ENCODE measurements at regions not wholly inside any gene's neighbourhood (a gene's known extent, or its start where the extent isn't known, plus 50 kb on each side); places are given as distances from the start of the nearest gene placed in this dataset.

- no peak for DNase-seq (ENCODE audit: low read depth in 2 of 3, low spot score in 1 of 3)
These were observed 175.2 kb downstream of the ZNF330 start for GRCh38 chr4:141395919-141396318.

GRCh38 chr4:141402712-141403111, 182.0 kb downstream of the ZNF330 start:
- no peak for DNase-seq (ENCODE audit: low read depth in 2 of 3, low spot score in 1 of 3)

- DNase-seq (ENCODE audit: low read depth in 2 of 3, low spot score in 1 of 3): no peak
These were observed 183.1 kb downstream of the ZNF330 start for GRCh38 chr4:141403782-141404181.

GRCh38 chr4:141406237-141406636, 185.5 kb downstream of the ZNF330 start:
- no peak for DNase-seq (ENCODE audit: low read depth in 2 of 3, low spot score in 1 of 3)

- no peak for DNase-seq (ENCODE audit: low read depth in 2 of 3, low spot score in 1 of 3)
These were observed 188.9 kb downstream of the ZNF330 start for GRCh38 chr4:141409556-141409955.

GRCh38 chr4:141410839-141411238, 190.1 kb downstream of the ZNF330 start:
- no peak for DNase-seq (ENCODE audit: low read depth in 2 of 3, low spot score in 1 of 3)

GRCh38 chr4:141411936-141412335, 191.2 kb downstream of the ZNF330 start:
- DNase-seq (ENCODE audit: low read depth in 2 of 3, low spot score in 1 of 3): no peak

- no peak for DNase-seq (ENCODE audit: low read depth in 2 of 3, low spot score in 1 of 3)
These were observed 192.7 kb downstream of the ZNF330 start for GRCh38 chr4:141413366-141413765.

- no peak for DNase-seq (ENCODE audit: low read depth in 2 of 3, low spot score in 1 of 3)
These were observed 195.0 kb downstream of the ZNF330 start for GRCh38 chr4:141415651-141416050.

- no peak for DNase-seq (ENCODE audit: low read depth in 2 of 3, low spot score in 1 of 3)
These were observed 195.5 kb downstream of the ZNF330 start for GRCh38 chr4:141416219-141416618.

- DNase-seq (ENCODE audit: low read depth in 2 of 3, low spot score in 1 of 3): no peak
These were observed 196.1 kb downstream of the ZNF330 start for GRCh38 chr4:141416677-141417363.

- DNase-seq (ENCODE audit: low read depth in 2 of 3, low spot score in 1 of 3): no peak
These were observed 196.7 kb downstream of the ZNF330 start for GRCh38 chr4:141417387-141417786.

GRCh38 chr4:141425124-141425523, 204.4 kb downstream of the ZNF330 start:
- DNase-seq (ENCODE audit: low read depth in 2 of 3, low spot score in 1 of 3): no peak

GRCh38 chr4:141427726-141428296, 207.1 kb downstream of the ZNF330 start:
- no peak for DNase-seq (ENCODE audit: low read depth in 2 of 3, low spot score in 1 of 3)

GRCh38 chr4:141429933-141430332, 206.4 kb upstream of the IL15 start:
- DNase-seq (ENCODE audit: low read depth in 2 of 3, low spot score in 1 of 3): no peak

GRCh38 chr4:141430686-141431085, 205.7 kb upstream of the IL15 start:
- no peak for DNase-seq (ENCODE audit: low read depth in 2 of 3, low spot score in 1 of 3)

GRCh38 chr4:141432000-141432712, 204.2 kb upstream of the IL15 start:
- DNase-seq (ENCODE audit: low read depth in 2 of 3, low spot score in 1 of 3): no peak

- DNase-seq (ENCODE audit: low read depth in 2 of 3, low spot score in 1 of 3): no peak
These were observed 200.7 kb upstream of the IL15 start for GRCh38 chr4:141435446-141436225.

- DNase-seq (ENCODE audit: low read depth in 2 of 3, low spot score in 1 of 3): no peak
These were observed 197.2 kb upstream of the IL15 start for GRCh38 chr4:141439223-141439622.

- DNase-seq (ENCODE audit: low read depth in 2 of 3, low spot score in 1 of 3): no peak
These were observed 188.6 kb upstream of the IL15 start for GRCh38 chr4:141447761-141448160.

GRCh38 chr4:141448490-141448889, 187.9 kb upstream of the IL15 start:
- DNase-seq (ENCODE audit: low read depth in 2 of 3, low spot score in 1 of 3): no peak

- DNase-seq (ENCODE audit: low read depth in 2 of 3, low spot score in 1 of 3): no peak
These were observed 186.5 kb upstream of the IL15 start for GRCh38 chr4:141449927-141450326.

Data from stimulated activated CD4-positive, alpha-beta T cell treated with anti-CD3 and anti-CD28 coated beads, Interleukin-12 subunit alpha, Interleukin-12 subunit beta, amount 100 ng/mL, for 48 hours (primary cell).